SK-N-SH (cell line): ENCODE measurements at regions not wholly inside any gene's neighbourhood (a gene's known extent, or its start where the extent isn't known, plus 50 kb on each side); places are given as distances from the start of the nearest gene placed in this dataset.

Experiments
- CTCF ChIA-PET: fragments of 300-600, 350-600 bp; formaldehyde crosslinking; extraction: SDS; loops from one replicate; lab custom pipeline; 2021; lab: Yijun Ruan, JAX
- POLR2A ChIA-PET: fragments of 350-600 bp; sonication (Branson Sonifier 250); formaldehyde crosslinking; extraction: SDS; loops from one replicate; lab custom pipeline; 2020; ENCODE audit warnings: antibody characterized with exemption, inconsistent platforms; lab: Yijun Ruan, JAX
- DNase-seq: peaks from one replicate; pipeline ENCODE4 v3.0.0; 2012
- H2AFZ ChIP-seq: fragments of 200-600 bp; sonication (generic); 2 replicates; pipeline ENCODE4 v1.8.1; 2016; ENCODE audit warnings: antibody characterized with exemption, mild to moderate bottlenecking, low read depth
- H3F3A ChIP-seq: fragments of 200-600 bp; sonication (generic); replicated peaks from 2 replicates; pipeline ENCODE3; 2016; ENCODE audit warnings: antibody characterized with exemption, mild to moderate bottlenecking; ENCODE audit not compliant: insufficient read depth
- H3K27ac ChIP-seq, 2 experiments: fragments of 200-500 bp in 1 of 2; fragments of 200-600 bp in 1 of 2; sonication (Bioruptor generic) in 1 of 2; sonication (generic), shearing (Covaris generic) in 1 of 2; 2 replicates each; pipeline versions ENCODE4 v1.5.1 to v1.6.1; 2014 to 2016; ENCODE audit warnings: low read depth in 2 of 2, inconsistent platforms in 1 of 2, low read length in 1 of 2, mild to moderate bottlenecking in 1 of 2, mixed read lengths in 1 of 2
- H3K27me3 ChIP-seq: fragments of 200-600 bp; sonication (generic), shearing (Covaris generic); 2 replicates; pipeline ENCODE4 v1.6.1; 2016; ENCODE audit warnings: mixed run types; ENCODE audit not compliant: insufficient read depth
- H3K36me3 ChIP-seq, 2 experiments: fragments of 200-500 bp in 1 of 2; fragments of 200-600 bp in 1 of 2; sonication (Bioruptor generic) in 1 of 2; sonication (generic) in 1 of 2; replicated peaks in 1 of 2; 2 replicates each; pipeline versions ENCODE3 to v1.5.1; 2014 to 2016; ENCODE audit warnings: low read length in 1 of 2, mild to moderate bottlenecking in 1 of 2; ENCODE audit not compliant: insufficient read depth in 2 of 2, control insufficient read depth in 1 of 2
- H3K4me1 ChIP-seq, 2 experiments: fragments of 200-500 bp in 1 of 2; fragments of 200-600 bp in 1 of 2; sonication (Bioruptor generic) in 1 of 2; sonication (generic), shearing (Covaris generic) in 1 of 2; 2 replicates each; pipeline versions ENCODE4 v1.5.1 to v1.6.1; 2014 to 2016; ENCODE audit warnings: low read depth in 1 of 2, low read length in 1 of 2, mixed run types in 1 of 2; ENCODE audit not compliant: insufficient read depth in 2 of 2, control insufficient read depth in 1 of 2
- H3K4me2 ChIP-seq: fragments of 200-600 bp; sonication (generic), shearing (Covaris generic); 2 replicates; pipeline ENCODE4 v1.6.1; 2017; ENCODE audit warnings: mixed run types
- H3K4me3 ChIP-seq, 2 experiments: fragments of 200-500 bp in 1 of 2; fragments of 200-600 bp in 1 of 2; sonication (Bioruptor generic) in 1 of 2; sonication (generic), shearing (Covaris generic) in 1 of 2; 2 replicates each; pipeline versions ENCODE4 v1.5.1 to v1.8.1; 2014 to 2016; ENCODE audit warnings: low read depth in 2 of 2, inconsistent platforms in 1 of 2, low read length in 1 of 2, mild to moderate bottlenecking in 1 of 2, mixed read lengths in 1 of 2, moderate library complexity in 1 of 2
- H3K79me2 ChIP-seq: fragments of 200-600 bp; sonication (generic); 2 replicates; pipeline ENCODE4 v1.8.1; 2017; ENCODE audit warnings: mild to moderate bottlenecking; ENCODE audit not compliant: insufficient read depth
- H3K9ac ChIP-seq: fragments of 200-600 bp; sonication (generic); 2 replicates; pipeline ENCODE4 v1.6.1; 2017; ENCODE audit warnings: mixed run types
- H3K9me2 ChIP-seq: fragments of 200-600 bp; sonication (generic); 2 replicates; pipeline ENCODE4 v1.6.1; 2017; ENCODE audit warnings: mixed run types
- H3K9me3 ChIP-seq: fragments of 200-600 bp; sonication (generic); 2 replicates; pipeline ENCODE4 v1.6.1; 2017; ENCODE audit warnings: mixed run types, mild to moderate bottlenecking, moderate library complexity
- H4K20me1 ChIP-seq: fragments of 200-600 bp; sonication (generic); 2 replicates; pipeline ENCODE4 v1.6.1; 2017; ENCODE audit warnings: mild to moderate bottlenecking, mixed run types; ENCODE audit not compliant: insufficient read depth
- CHD2 ChIP-seq: fragments of 150-350 bp; IDR thresholded peaks from 2 replicates; pipeline ENCODE4 v1.6.1; 2018; ENCODE audit warnings: low read length; ENCODE audit not compliant: partially characterized antibody
- CTCF ChIP-seq: fragments of 200-600 bp; sonication (generic); IDR thresholded peaks from 2 replicates; pipeline ENCODE4 v1.6.1; 2017; ENCODE audit warnings: antibody characterized with exemption, mild to moderate bottlenecking, moderate library complexity
- EZH2phosphoT487 ChIP-seq: fragments of 200-600 bp; sonication (generic); IDR thresholded peaks from 2 replicates; pipeline ENCODE4 v1.6.1; 2017; ENCODE audit warnings: low read depth, mixed run types, mild to moderate bottlenecking, antibody characterized with exemption, moderate library complexity, borderline replicate concordance
- FOSL2 ChIP-seq: IDR thresholded peaks from 2 replicates; pipeline ENCODE4 v1.4.0; 2012; ENCODE audit warnings: low read depth, mild to moderate bottlenecking, moderate library complexity, borderline replicate concordance
- FOXJ3 ChIP-seq: sonication (generic); formaldehyde crosslinking; IDR thresholded peaks from 2 replicates; pipeline ENCODE4 v1.5.1; 2020; ENCODE audit warnings: mild to moderate bottlenecking, missing genetic modification reagents
- FOXM1 ChIP-seq: IDR thresholded peaks from 2 replicates; pipeline ENCODE4 v1.4.0; 2012; ENCODE audit warnings: low read depth, mild to moderate bottlenecking
- MXI1 ChIP-seq: IDR thresholded peaks from 2 replicates; pipeline ENCODE4 v1.6.1; 2012; ENCODE audit warnings: mild to moderate bottlenecking, low read depth, low read length, improper control_type of control experiment
- PBX3 ChIP-seq: IDR thresholded peaks from 2 replicates; pipeline ENCODE4; 2012
- RCOR1 ChIP-seq: fragments of 150-350 bp; IDR thresholded peaks from 2 replicates; pipeline ENCODE4 v1.6.1; 2017; ENCODE audit warnings: antibody characterized with exemption, low read length
- REST ChIP-seq: IDR thresholded peaks from 2 replicates; pipeline ENCODE4 v1.6.1; 2012; ENCODE audit warnings: mild to moderate bottlenecking, low read depth, low read length, moderate library complexity
- SMC3 ChIP-seq: IDR thresholded peaks from 2 replicates; pipeline ENCODE4 v1.6.1; 2012; ENCODE audit warnings: low read depth, low read length, improper control_type of control experiment
- TAF1 ChIP-seq: IDR thresholded peaks from 2 replicates; pipeline ENCODE4 v1.6.1; 2012; ENCODE audit warnings: low read depth, mild to moderate bottlenecking, low read length, moderate library complexity, borderline replicate concordance
- TEAD4 ChIP-seq: IDR thresholded peaks from 2 replicates; pipeline ENCODE4 v1.4.0; 2012; ENCODE audit warnings: mild to moderate bottlenecking, borderline replicate concordance; ENCODE audit not compliant: insufficient read depth
- USF2 ChIP-seq: fragments of 150-350 bp; IDR thresholded peaks from 2 replicates; pipeline ENCODE4 v1.6.1; 2017; ENCODE audit warnings: antibody characterized with exemption, low read length, low read depth, borderline replicate concordance
- YY1 ChIP-seq: IDR thresholded peaks from 2 replicates; pipeline ENCODE4 v1.4.0; 2012; ENCODE audit warnings: low read depth, mild to moderate bottlenecking
- WGBS: methylation state at CpG from one replicate; pipeline ENCODE4 v1.1.6; 2017; ENCODE audit warnings: low lambda C conversion rate; 5-methylcytosine and 5-hydroxymethylcytosine counted together

- DNase-seq = no peak
- H3K4me1 ChIP-seq = peaks cover 0 to under 1% of the 10 kb centered on the region in 2 experiments; a peak in 1 of 4 replicates
- no peak overlapping the region for H3K4me3 ChIP-seq
- H3K9me3 ChIP-seq = no peaks in the 10 kb centered on the region
- no peaks in the 10 kb centered on the region for H3K79me2 ChIP-seq
- H3K27me3 ChIP-seq = no peaks in the 10 kb centered on the region
- H4K20me1 ChIP-seq = no peaks in the 10 kb centered on the region
- H3K4me2 ChIP-seq = no peak overlapping the region
- H3F3A ChIP-seq = peaks cover 6% of the 10 kb centered on the region
- H3K9ac ChIP-seq = no peak overlapping the region
- no peak overlapping the region for H3K27ac ChIP-seq
- ChIA-PET CTCF (no interaction called here), POLR2A (no interaction called here)
- 33% methylated on average over 2 of the region's 2 CpGs for whole genome bisulfite sequencing
- no peak for TF ChIP-seq MXI1
- TF ChIP-seq EZH2phosphoT487 = no peak
- TF ChIP-seq CHD2 = no peak
- no peak for TF ChIP-seq SMC3
- no peak for TF ChIP-seq TAF1
- TF ChIP-seq USF2 = no peak
- no peak for TF ChIP-seq RCOR1
- no peak for TF ChIP-seq FOXJ3 (CRISPR knock-in tag)
- no peak for TF ChIP-seq REST
- no peak for TF ChIP-seq FOSL2
- TF ChIP-seq FOXM1 = no peak
- TF ChIP-seq TEAD4 = no peak
- H3K9me2 ChIP-seq = no peaks in the 10 kb centered on the region
- H2AFZ ChIP-seq = no peak overlapping the region
- H3K36me3 ChIP-seq = no peaks in the 10 kb centered on the region
These were observed 64.5 kb upstream of the HIVEP1 start for GRCh38 chr6:11947575-11947974.

- no peak for TF ChIP-seq REST
- TF ChIP-seq YY1 = no peak
- TF ChIP-seq CTCF = peak; percentile 25; the same call in 1 of the 2 replicates
- TF ChIP-seq PBX3 = no peak
- Histone ChIP-seq H3K27ac (no peak overlapping the region), H3K9ac (no peak overlapping the region), H4K20me1 (no peaks in the 10 kb centered on the region), H3K9me3 (no peaks in the 10 kb centered on the region), H3K79me2 (no peaks in the 10 kb centered on the region), H3K27me3 (no peaks in the 10 kb centered on the region), H3K4me1 (no peaks in the 10 kb centered on the region; a peak in 1 of 4 replicates), H3F3A (peaks cover 2% of the 10 kb centered on the region), H3K9me2 (no peaks in the 10 kb centered on the region), H3K4me3 (no peak overlapping the region), H3K4me2 (no peak overlapping the region), H3K36me3 (no peaks in the 10 kb centered on the region), H2AFZ (no peak overlapping the region)
- no peak for DNase-seq
- CTCF ChIA-PET = interaction anchor here (0.7 kb wide), 1 partner anchor 11 kb away, joined by 3 read pairs; no protein-coding TSS in a partner anchor
- POLR2A ChIA-PET = no interaction called here
- 90% methylated on average over 2 of the region's 2 CpGs for WGBS
These were observed 65.0 kb upstream of the HIVEP1 start for GRCh38 chr6:11947063-11947462.
